ENCODE measurements at regions not wholly inside any gene's neighbourhood (a gene's known extent, or its start where the extent isn't known, plus 50 kb on each side); places are given as distances from the start of the nearest gene placed in this dataset.

- intact Hi-C loops (cut with DNase I): no loop called here
- ATAC-seq (ENCODE audit: poor library complexity): no peak
- no peak for DNase-seq
These were observed 1051.7 kb downstream of the TTLL7 start for GRCh38 chr1:82947278-82947677.

GRCh38 chr1:82946096-82946605 lies 1052.8 kb downstream of the TTLL7 start:
- intact Hi-C loops (cut with DNase I): no loop called here
- ATAC-seq (ENCODE audit: poor library complexity): no peak
- no peak for DNase-seq

GRCh38 chr1:82944822-82945221 lies 1054.1 kb downstream of the TTLL7 start:
- intact Hi-C loops (cut with DNase I): no loop called here
- no peak for DNase-seq
- no peak for ATAC-seq (ENCODE audit: poor library complexity)

- peak; percentile 41 for DNase-seq
- no peak for ATAC-seq (ENCODE audit: poor library complexity)
- intact Hi-C loops (cut with DNase I): no loop called here
These were observed 1064.9 kb downstream of the TTLL7 start for GRCh38 chr1:82934074-82934473.

- intact Hi-C loops (cut with DNase I): no loop called here
- ATAC-seq (ENCODE audit: poor library complexity) (no peak), DNase-seq (no peak)
These were observed 1066.2 kb downstream of the TTLL7 start for GRCh38 chr1:82932727-82933126.

- ATAC-seq (ENCODE audit: poor library complexity) (no peak), DNase-seq (no peak)
- intact Hi-C loops (cut with DNase I): no loop called here
These were observed 1066.7 kb downstream of the TTLL7 start for GRCh38 chr1:82932207-82932606.

- intact Hi-C loops (cut with DNase I): no loop called here
- DNase-seq (no peak), ATAC-seq (ENCODE audit: poor library complexity) (no peak)
These were observed 1067.9 kb downstream of the TTLL7 start for GRCh38 chr1:82931006-82931405.

GRCh38 chr1:82927753-82928152 lies 1071.2 kb downstream of the TTLL7 start:
- intact Hi-C loops (cut with DNase I): no loop called here
- peak; percentile 53 for ATAC-seq (ENCODE audit: poor library complexity)
- DNase-seq: no peak

- ATAC-seq (ENCODE audit: poor library complexity) (no peak), DNase-seq (no peak)
- intact Hi-C loops (cut with DNase I): no loop called here
These were observed 1074.3 kb downstream of the TTLL7 start for GRCh38 chr1:82924666-82925065.

GRCh38 chr1:82923931-82924330 lies 1075.0 kb downstream of the TTLL7 start:
- intact Hi-C loops (cut with DNase I): no loop called here
- ATAC-seq (ENCODE audit: poor library complexity) (no peak), DNase-seq (no peak)

GRCh38 chr1:82921759-82922158 lies 1077.2 kb downstream of the TTLL7 start:
- no peak for ATAC-seq (ENCODE audit: poor library complexity)
- intact Hi-C loops (cut with DNase I): no loop called here
- DNase-seq: no peak

GRCh38 chr1:82920418-82921248 lies 1078.3 kb downstream of the TTLL7 start:
- no peak for DNase-seq
- intact Hi-C loops (cut with DNase I): no loop called here

GRCh38 chr1:82919837-82920236 lies 1079.1 kb downstream of the TTLL7 start:
- DNase-seq (no peak), ATAC-seq (ENCODE audit: poor library complexity) (no peak)
- intact Hi-C loops (cut with DNase I): no loop called here

More at GRCh38 chr1:82920418-82921248, 1078.3 kb downstream of the TTLL7 start:
- ATAC-seq (ENCODE audit: poor library complexity): peak; percentile 45

GRCh38 chr1:82907313-82907712 lies 1091.6 kb downstream of the TTLL7 start:
- DNase-seq: no peak
- intact Hi-C loops (cut with DNase I): no loop called here
- no peak for ATAC-seq (ENCODE audit: poor library complexity)

GRCh38 chr1:82903626-82904025 lies 1095.3 kb downstream of the TTLL7 start:
- intact Hi-C loops (cut with DNase I): no loop called here
- DNase-seq: no peak
- no peak for ATAC-seq (ENCODE audit: poor library complexity)

GRCh38 chr1:82901561-82901960 lies 1097.4 kb downstream of the TTLL7 start:
- no peak for DNase-seq
- intact Hi-C loops (cut with DNase I): no loop called here
- no peak for ATAC-seq (ENCODE audit: poor library complexity)

- ATAC-seq (ENCODE audit: poor library complexity) (no peak), DNase-seq (no peak)
- intact Hi-C loops (cut with DNase I): no loop called here
These were observed 1097.8 kb downstream of the TTLL7 start for GRCh38 chr1:82901118-82901517.

- intact Hi-C loops (cut with DNase I): no loop called here
These were observed 1098.3 kb downstream of the ADGRL2 start for GRCh38 chr1:82899017-82899416.

GRCh38 chr1:82897549-82897948 lies 1096.8 kb downstream of the ADGRL2 start:
- no peak for ATAC-seq (ENCODE audit: poor library complexity)
- intact Hi-C loops (cut with DNase I): no loop called here
- DNase-seq: no peak

More at GRCh38 chr1:82899017-82899416, 1098.3 kb downstream of the ADGRL2 start:
- DNase-seq (no peak), ATAC-seq (ENCODE audit: poor library complexity) (no peak)

- ATAC-seq (ENCODE audit: poor library complexity) (no peak), DNase-seq (no peak)
- intact Hi-C loops (cut with DNase I): no loop called here
These were observed 1095.3 kb downstream of the ADGRL2 start for GRCh38 chr1:82896036-82896435.

- intact Hi-C loops (cut with DNase I): no loop called here
- ATAC-seq (ENCODE audit: poor library complexity): no peak
- DNase-seq: no peak
These were observed 1093.9 kb downstream of the ADGRL2 start for GRCh38 chr1:82894635-82895034.
